H9 (cell line): ENCODE measurements at regions not wholly inside any gene's neighbourhood (a gene's known extent, or its start where the extent isn't known, plus 50 kb on each side); places are given as distances from the start of the nearest gene placed in this dataset.

Source experiments
- DNase-seq: peaks from one replicate; pipeline ENCODE4 v3.0.0-alpha.2; 2017
- H2AFZ ChIP-seq: one replicate; pipeline ENCODE4 v1.6.1; 2013; ENCODE audit warnings: mild to moderate bottlenecking, low read length, control low read depth, moderate library complexity
- H2AK5ac ChIP-seq: 2 replicates; pipeline ENCODE4 v1.6.1; 2013; ENCODE audit warnings: low read length, control low read depth, mixed read lengths; ENCODE audit not compliant: insufficient read length
- H2BK120ac ChIP-seq: one replicate; pipeline ENCODE4 v1.6.1; 2013; ENCODE audit warnings: low read depth, mild to moderate bottlenecking, low read length, control low read depth, inconsistent platforms; ENCODE audit not compliant: poor library complexity, severe bottlenecking
- H2BK12ac ChIP-seq: 2 replicates; pipeline ENCODE4 v1.6.1; 2013; ENCODE audit warnings: low read length, control low read depth, mixed read lengths, low read depth; ENCODE audit not compliant: insufficient read length
- H2BK15ac ChIP-seq: 2 replicates; pipeline ENCODE4 v1.6.1; 2013; ENCODE audit warnings: low read depth, low read length, control low read depth
- H2BK20ac ChIP-seq: one replicate; pipeline ENCODE4 v1.6.1; 2013; ENCODE audit warnings: low read depth, mild to moderate bottlenecking, low read length, control low read depth, inconsistent platforms; ENCODE audit not compliant: poor library complexity, severe bottlenecking
- H2BK5ac ChIP-seq: 2 replicates; pipeline ENCODE4 v1.6.1; 2013; ENCODE audit warnings: low read length, control low read depth, mixed read lengths; ENCODE audit not compliant: insufficient read length
- H3K14ac ChIP-seq: 2 replicates; pipeline ENCODE4 v1.6.1; 2013; ENCODE audit warnings: low read length, control low read depth; ENCODE audit not compliant: insufficient read depth
- H3K18ac ChIP-seq: 2 replicates; pipeline ENCODE4 v1.6.1; 2013; ENCODE audit warnings: low read depth, mild to moderate bottlenecking, mixed read lengths, low read length, control low read depth; ENCODE audit not compliant: insufficient read length
- H3K23ac ChIP-seq: 2 replicates; pipeline ENCODE4 v1.6.1; 2013; ENCODE audit warnings: low read length, control low read depth, mixed read lengths, low read depth; ENCODE audit not compliant: insufficient read length
- H3K23me2 ChIP-seq: 2 replicates; pipeline ENCODE4 v1.6.1; 2013; ENCODE audit warnings: low read depth, mild to moderate bottlenecking, mixed read lengths, low read length, control low read depth; ENCODE audit not compliant: insufficient read length, poor library complexity, severe bottlenecking
- H3K27ac ChIP-seq: 2 replicates; pipeline ENCODE4 v1.5.1; 2013; ENCODE audit warnings: low read length, control low read depth, mixed read lengths, low read depth; ENCODE audit not compliant: insufficient read length
- H3K27me3 ChIP-seq: 2 replicates; pipeline ENCODE4 v1.6.1; 2013; ENCODE audit warnings: low read length, control low read depth, inconsistent platforms; ENCODE audit not compliant: insufficient read depth
- H3K4ac ChIP-seq: 2 replicates; pipeline ENCODE4 v1.6.1; 2013; ENCODE audit warnings: low read depth, mild to moderate bottlenecking, control low read depth, inconsistent platforms, low read length, moderate library complexity
- H3K4me1 ChIP-seq: 2 replicates; pipeline ENCODE4 v1.6.1; 2013; ENCODE audit warnings: low read length, control low read depth, inconsistent platforms; ENCODE audit not compliant: insufficient read depth
- H3K4me2 ChIP-seq: 2 replicates; pipeline ENCODE4 v1.6.1; 2013; ENCODE audit warnings: low read length, control low read depth, mixed read lengths; ENCODE audit not compliant: insufficient read length, insufficient read depth
- H3K56ac ChIP-seq: 2 replicates; pipeline ENCODE4 v1.6.1; 2013; ENCODE audit warnings: low read depth, mild to moderate bottlenecking, mixed read lengths, low read length, control low read depth; ENCODE audit not compliant: insufficient read length
- H3K79me1 ChIP-seq: 2 replicates; pipeline ENCODE4 v1.6.1; 2013; ENCODE audit warnings: low read depth, mild to moderate bottlenecking, moderate library complexity, low read length, control low read depth, inconsistent platforms; ENCODE audit not compliant: insufficient read depth, poor library complexity, severe bottlenecking
- H3K79me2 ChIP-seq: 2 replicates; pipeline ENCODE4 v1.6.1; 2013; ENCODE audit warnings: low read length, control low read depth, inconsistent platforms; ENCODE audit not compliant: insufficient read depth
- H3K9ac ChIP-seq: 2 replicates; pipeline ENCODE4 v1.6.1; 2013; ENCODE audit warnings: low read length, control low read depth, mixed read lengths; ENCODE audit not compliant: insufficient read length; ENCODE audit errors: extremely low read depth
- H3K9me3 ChIP-seq: one replicate; pipeline ENCODE4 v1.6.1; 2013; ENCODE audit warnings: low read depth, low read length, inconsistent platforms; ENCODE audit not compliant: control insufficient read depth
- H3T11ph ChIP-seq: one replicate; pipeline ENCODE4 v1.6.1; 2013; ENCODE audit warnings: mild to moderate bottlenecking, low read length, control low read depth, inconsistent platforms
- H4K20me1 ChIP-seq: one replicate; pipeline ENCODE4 v1.6.1; 2013; ENCODE audit not compliant: control insufficient read depth, insufficient read length, insufficient read depth
- H4K5ac ChIP-seq: 2 replicates; pipeline ENCODE4 v1.6.1; 2013; ENCODE audit warnings: low read depth, mild to moderate bottlenecking, mixed read lengths, low read length, control low read depth; ENCODE audit not compliant: insufficient read length
- H4K8ac ChIP-seq: replicated peaks from 2 replicates; pipeline ENCODE4 v1.6.1; 2013; ENCODE audit warnings: low read length, control low read depth, mixed read lengths, low read depth; ENCODE audit not compliant: insufficient read length
- H4K91ac ChIP-seq: 2 replicates; pipeline ENCODE4 v1.6.1; 2013; ENCODE audit warnings: low read depth, mild to moderate bottlenecking, moderate library complexity, mixed read lengths, low read length, control low read depth; ENCODE audit not compliant: insufficient read length
- H3K27ac Mint-ChIP-seq, 3 experiments: 2 replicates in 2 of 3; 3 replicates in 1 of 3; pipeline ENCODE4 v1.8.0; 2020 to 2021; ENCODE audit warnings: mixed read lengths in 3 of 3, mild to moderate bottlenecking in 1 of 3, moderate library complexity in 1 of 3
- H3K27me3 Mint-ChIP-seq: 2 replicates; pipeline ENCODE4 v1.8.0; 2021; ENCODE audit warnings: low read depth, mild to moderate bottlenecking, moderate library complexity, mixed read lengths
- H3K36me3 Mint-ChIP-seq, 3 experiments: 2 replicates in 2 of 3; 3 replicates in 1 of 3; pipeline ENCODE4 v1.8.0; 2020 to 2021; ENCODE audit warnings: low read depth in 3 of 3, mixed read lengths in 3 of 3; ENCODE audit not compliant: insufficient read depth in 1 of 3
- H3K4me1 Mint-ChIP-seq, 2 experiments: 2 replicates each; pipeline ENCODE4 v1.8.0; 2020; ENCODE audit warnings: mixed read lengths in 2 of 2
- H3K4me3 Mint-ChIP-seq, 2 experiments: 2 replicates in 1 of 2; 3 replicates in 1 of 2; pipeline ENCODE4 v1.8.0; 2020 to 2021; ENCODE audit warnings: mild to moderate bottlenecking in 2 of 2, mixed read lengths in 2 of 2, moderate library complexity in 1 of 2
- H3K9me3 Mint-ChIP-seq, 2 experiments: 2 replicates in 1 of 2; 3 replicates in 1 of 2; pipeline ENCODE4 v1.8.0; 2020; ENCODE audit warnings: mild to moderate bottlenecking in 2 of 2, mixed read lengths in 2 of 2, moderate library complexity in 1 of 2
- CTCF ChIP-seq: fragments of 200-600 bp; sonication (generic); conservative IDR thresholded peaks from 3 replicates; pipeline ENCODE4 v1.8.0; 2021; ENCODE audit warnings: antibody characterized with exemption, mild to moderate bottlenecking
- whole genome bisulfite sequencing: extraction: QIAGEN DNeasy Blood & Tissue Kit; methylation state at CpG from one replicate; pipeline ENCODE4 v1.1.7; 2013; ENCODE audit warnings: missing lambda C conversion rate, low lambda C conversion rate, mixed read lengths; ENCODE audit not compliant: insufficient read length; ENCODE audit errors: extremely low coverage; 5-methylcytosine and 5-hydroxymethylcytosine counted together

GRCh38 chr15:100722551-100723314, 120.3 kb downstream of the ASB7 start:
- Mint-ChIP-seq H3K27me3 (peaks cover 8% of the 10 kb centered on the region), H3K9me3 (no peaks in the 10 kb centered on the region; a peak in 2 of 5 replicates)
- H3K4me2 ChIP-seq, result no peak overlapping the region

More at GRCh38 chr15:100722551-100723314, 120.3 kb downstream of the ASB7 start:
- Histone ChIP-seq H3K56ac (no peak overlapping the region), H3K79me2 (no peaks in the 10 kb centered on the region), H4K5ac (no peak overlapping the region), H2AFZ (no peak overlapping the region), H3K27me3 (no peaks in the 10 kb centered on the region), H3K14ac (no peak overlapping the region), H4K91ac (no peak overlapping the region), H3K79me1 (no peaks in the 10 kb centered on the region), H3K23me2 (no peaks in the 10 kb centered on the region), H3K4ac (no peak overlapping the region), H3K23ac (no peak overlapping the region), H4K20me1 (no peaks in the 10 kb centered on the region), H3K4me1 (peaks cover 3% of the 10 kb centered on the region; the same call in 1 of the 2 replicates), H3K9ac (no peak overlapping the region), H2BK5ac (no peak overlapping the region), H2BK12ac (no peak overlapping the region), H3K9me3 (no peaks in the 10 kb centered on the region), H2BK20ac (no peak overlapping the region), H3T11ph (no peak overlapping the region), H3K18ac (no peak overlapping the region), H2BK15ac (no peak overlapping the region), H3K27ac (no peak overlapping the region), H4K8ac (no peak overlapping the region), H2BK120ac (no peak overlapping the region), H2AK5ac (no peak overlapping the region)
- Mint-ChIP-seq H3K4me3 (no peak overlapping the region), H3K36me3 (no peaks in the 10 kb centered on the region; a peak in 1 of 7 replicates), H3K4me1 (peaks cover 3 to 10% of the 10 kb centered on the region in 2 experiments), H3K27ac (no peak overlapping the region)
- no peak for TF ChIP-seq CTCF
- DNase-seq, result no peak
- WGBS, result no CpG with 5 or more reads among the region's 3 CpGs
